Esophagus muscularis mucosa (tissue), 4 donors: ENCODE measurements at regions not wholly inside any gene's neighbourhood (a gene's known extent, or its start where the extent isn't known, plus 50 kb on each side); places are given as distances from the start of the nearest gene placed in this dataset.

Source experiments
- DNase-seq: peaks from one replicate; pipeline ENCODE4 v3.0.0-alpha.2; 2017; ENCODE audit errors: extremely low spot score
- H3K27ac ChIP-seq, 4 donors: fragments of 200-600 bp; sonication (generic); replicated peaks in 1 of 4; 1 replicate in 3 of 4; 2 replicates in 1 of 4; pipeline ENCODE4 v1.5.1; 2016 to 2019; ENCODE audit warnings: mild to moderate bottlenecking in 1 of 4
- H3K27me3 ChIP-seq, 4 donors: fragments of 200-600 bp; sonication (generic); one replicate each; pipeline versions ENCODE4 v1.5.1 to v1.6.0; 2016 to 2019
- H3K36me3 ChIP-seq, 4 donors: fragments of 200-600 bp; sonication (generic); one replicate each; pipeline ENCODE4 v1.5.1; 2016 to 2019
- H3K4me1 ChIP-seq, 4 donors: fragments of 200-600 bp; sonication (generic); one replicate each; pipeline ENCODE4 v1.5.1; 2016 to 2019
- H3K4me3 ChIP-seq, 4 donors: fragments of 200-600 bp; sonication (generic); 1 replicate in 2 of 4; 2 replicates in 2 of 4; pipeline ENCODE4 v1.5.1; 2016 to 2019; ENCODE audit warnings: mild to moderate bottlenecking in 4 of 4, moderate library complexity in 1 of 4
- H3K9me3 ChIP-seq, 4 donors: fragments of 200-600 bp; sonication (generic); 1 replicate in 3 of 4; 2 replicates in 1 of 4; pipeline ENCODE4 v1.5.1; 2016 to 2019
- CTCF ChIP-seq, 3 experiments: fragments of 200-600 bp in 2 of 3; fragments of 450-650 bp in 1 of 3; sonication (generic) in 2 of 3; IDR thresholded peaks; one replicate each; pipeline ENCODE4 v1.5.1; 2017 to 2019; ENCODE audit warnings: antibody characterized with exemption in 3 of 3, mild to moderate bottlenecking in 2 of 3, moderate library complexity in 1 of 3
- EP300 ChIP-seq: sonication (generic); formaldehyde crosslinking; IDR thresholded peaks from one replicate; pipeline ENCODE4 v1.6.1; 2017; ENCODE audit warnings: antibody characterized with exemption
- POLR2A ChIP-seq: fragments of 450-650 bp; IDR thresholded peaks from one replicate; pipeline ENCODE4 v1.6.1; 2017; ENCODE audit warnings: antibody characterized with exemption, moderate library complexity, mild to moderate bottlenecking, low read depth
- POLR2AphosphoS5 ChIP-seq, 2 donors: sonication (generic); formaldehyde crosslinking; IDR thresholded peaks; one replicate each; pipeline ENCODE4 v1.6.1; 2017; ENCODE audit warnings: antibody characterized with exemption in 2 of 2
- WGBS: methylation state at CpG from one replicate; pipeline ENCODE4 v1.1.5; 2018; 5-methylcytosine and 5-hydroxymethylcytosine counted together
- intact Hi-C: fragments of 100-400 bp; cut with DNase I; formaldehyde crosslinking; loops from one replicate; pipeline ENCODE4 v1.15.1; 2023

DNA sequence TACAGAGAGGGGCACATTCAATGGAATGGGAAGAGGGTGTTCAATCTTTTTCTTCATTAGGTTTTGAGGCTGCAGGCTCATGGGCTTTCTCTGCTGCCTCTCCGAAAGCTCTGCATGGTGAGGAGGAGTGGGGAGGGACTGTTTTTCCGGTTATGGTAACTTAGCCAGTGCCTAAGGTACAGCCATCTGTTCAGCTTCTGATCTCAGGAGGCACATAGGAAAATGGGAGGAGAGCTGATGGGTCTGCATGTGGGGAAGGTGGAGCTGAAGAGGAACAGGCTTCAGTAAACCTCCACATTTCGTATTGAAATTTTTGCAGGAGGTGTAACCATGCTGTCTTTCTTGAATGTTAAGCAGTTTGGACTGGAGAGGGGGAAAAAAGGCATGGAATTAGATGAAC lies 1020.4 kb upstream of the WWC1 start:
- H3K9me3 ChIP-seq = no peaks in the 10 kb centered on the region
- DNase-seq = no peak
- no peaks in the 10 kb centered on the region for H3K36me3 ChIP-seq
- H3K27me3 ChIP-seq = no peaks in the 10 kb centered on the region
- H3K4me3 ChIP-seq = no peak overlapping the region
- intact Hi-C loops = no loop called here
- 88% methylated on average over 3 of the region's 3 CpGs for whole genome bisulfite sequencing
- H3K4me1 ChIP-seq = peaks cover 0 to 9% (median 4%) of the 10 kb centered on the region in 4 donors
- H3K27ac ChIP-seq = no peak overlapping the region
- no peak for TF ChIP-seq CTCF (IDR thresholded peaks at IDR 0.05)
- TF ChIP-seq EP300 = no peak
- TF ChIP-seq POLR2AphosphoS5 (IDR thresholded peaks at IDR 0.05) = no peak
- no peak for TF ChIP-seq POLR2A

- peaks cover 0 to 9% (median 4%) of the 10 kb centered on the region in 4 donors for H3K4me1 ChIP-seq
- no peak overlapping the region for H3K4me3 ChIP-seq
- 85% methylated on average over 4 of the region's 4 CpGs for WGBS
- no peak overlapping the region for H3K27ac ChIP-seq
- H3K27me3 ChIP-seq = no peaks in the 10 kb centered on the region
- intact Hi-C loops = no loop called here
- DNase-seq = no peak
- H3K36me3 ChIP-seq = no peaks in the 10 kb centered on the region
- no peaks in the 10 kb centered on the region for H3K9me3 ChIP-seq
- TF ChIP-seq POLR2A = no peak
- no peak for TF ChIP-seq POLR2AphosphoS5 (IDR thresholded peaks at IDR 0.05)
- TF ChIP-seq CTCF (IDR thresholded peaks at IDR 0.05) = no peak
- TF ChIP-seq EP300 = no peak
These were observed 1019.9 kb upstream of the WWC1 start for GRCh38 chr5:167271511-167271910.

DNA sequence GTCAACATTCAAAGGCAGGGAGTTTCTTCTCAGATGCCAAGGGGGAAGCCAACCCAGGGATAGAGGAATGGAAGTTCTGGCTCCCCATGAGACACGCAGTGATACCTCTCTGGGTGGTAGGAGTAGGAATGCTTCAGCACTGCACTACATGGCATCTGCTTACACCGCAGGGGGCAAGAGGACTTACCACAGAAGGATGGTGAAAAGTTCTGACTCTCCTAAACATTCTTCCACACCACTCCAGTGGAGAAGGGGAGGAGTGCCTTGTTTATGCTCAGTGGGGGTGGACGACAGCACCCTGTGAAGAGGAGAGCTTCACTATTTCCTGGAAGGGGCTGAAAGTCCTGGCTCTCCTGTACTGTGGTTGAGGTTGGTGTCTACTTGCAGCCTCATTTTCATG lies 1011.3 kb upstream of the WWC1 start:
- WGBS = 93% methylated on average over 3 of the region's 3 CpGs
- no peak overlapping the region for H3K27ac ChIP-seq
- no peaks in the 10 kb centered on the region for H3K27me3 ChIP-seq
- H3K4me3 ChIP-seq = no peak overlapping the region
- DNase-seq = no peak
- H3K36me3 ChIP-seq = no peaks in the 10 kb centered on the region
- no peaks in the 10 kb centered on the region for H3K9me3 ChIP-seq
- intact Hi-C loops = no loop called here
- no peak for TF ChIP-seq CTCF (IDR thresholded peaks at IDR 0.05)
- no peak for TF ChIP-seq POLR2A
- no peak for TF ChIP-seq EP300
- no peak for TF ChIP-seq POLR2AphosphoS5 (IDR thresholded peaks at IDR 0.05)
- H3K4me1 ChIP-seq = no peaks in the 10 kb centered on the region

- no peaks in the 10 kb centered on the region for H3K9me3 ChIP-seq
- 96% methylated on average over 3 of the region's 3 CpGs for WGBS
- no peaks in the 10 kb centered on the region for H3K27me3 ChIP-seq
- intact Hi-C loops = no loop called here
- DNase-seq = no peak
- TF ChIP-seq CTCF (IDR thresholded peaks at IDR 0.05) (no peak), EP300 (no peak), POLR2A (no peak), POLR2AphosphoS5 (IDR thresholded peaks at IDR 0.05) (no peak)
- no peaks in the 10 kb centered on the region for H3K36me3 ChIP-seq
- no peak overlapping the region for H3K4me3 ChIP-seq
- no peaks in the 10 kb centered on the region for H3K4me1 ChIP-seq
- H3K27ac ChIP-seq = no peak overlapping the region
These were observed 1009.5 kb upstream of the WWC1 start for GRCh38 chr5:167281925-167282324.

DNA sequence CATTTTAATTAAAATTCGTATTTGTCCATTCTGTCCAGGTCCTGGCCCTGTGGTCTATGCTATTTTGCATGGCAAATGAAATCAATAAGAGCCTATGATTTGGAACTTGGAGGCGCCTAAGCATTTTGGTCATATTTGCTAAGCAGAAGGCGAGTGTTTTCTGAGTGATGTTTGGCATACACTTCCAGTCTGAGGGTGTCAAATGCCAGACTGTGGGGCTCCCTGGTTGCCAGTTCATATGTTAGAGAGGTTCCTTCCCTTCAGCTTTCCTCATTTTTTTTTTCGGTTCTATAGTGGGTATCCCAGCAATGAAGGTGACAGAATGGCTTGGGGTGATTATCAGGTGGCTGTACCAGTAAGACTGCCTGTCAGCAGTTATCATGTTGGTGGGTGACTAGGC lies 1007.8 kb upstream of the WWC1 start:
- no peak for TF ChIP-seq CTCF (IDR thresholded peaks at IDR 0.05)
- TF ChIP-seq POLR2AphosphoS5 (IDR thresholded peaks at IDR 0.05) = no peak
- no peak for TF ChIP-seq EP300
- no peak for TF ChIP-seq POLR2A
- intact Hi-C loops = no loop called here
- Histone ChIP-seq H3K27me3 (no peaks in the 10 kb centered on the region), H3K4me3 (no peak overlapping the region), H3K4me1 (no peaks in the 10 kb centered on the region), H3K36me3 (no peaks in the 10 kb centered on the region), H3K27ac (no peak overlapping the region), H3K9me3 (no peaks in the 10 kb centered on the region)
- 91% methylated on average over 4 of the region's 4 CpGs for whole genome bisulfite sequencing
- DNase-seq = no peak
